ENCODE measurements at regions not wholly inside any gene's neighbourhood (a gene's known extent, or its start where the extent isn't known, plus 50 kb on each side); places are given as distances from the start of the nearest gene placed in this dataset.
"Not testable (repeated sequence)": the region's sequence is repeated elsewhere in the genome, so short reads cannot be mapped to it uniquely, and the experiment has no call there.

DNA sequence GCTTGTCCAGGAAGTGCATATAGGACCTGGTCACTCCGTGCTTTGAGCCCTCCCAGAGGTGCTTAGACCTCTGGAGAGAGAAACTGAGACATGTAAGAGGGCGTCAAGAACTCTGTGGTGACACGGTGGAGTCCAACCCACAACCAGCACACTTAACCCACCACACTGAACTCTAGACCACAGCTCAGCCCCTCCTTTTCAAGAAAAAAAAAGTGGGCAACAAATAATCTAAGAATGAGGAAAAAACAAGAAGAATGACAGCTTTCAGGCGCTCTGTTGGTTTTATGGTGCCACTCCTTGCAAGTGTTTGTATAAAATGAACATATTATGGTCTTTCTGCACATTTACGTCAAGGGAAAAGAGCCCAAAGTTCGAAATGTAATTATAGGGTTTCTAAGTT, 50.2 kb upstream of the SNAPC3 start:
- DNase-seq = no peak

DNA sequence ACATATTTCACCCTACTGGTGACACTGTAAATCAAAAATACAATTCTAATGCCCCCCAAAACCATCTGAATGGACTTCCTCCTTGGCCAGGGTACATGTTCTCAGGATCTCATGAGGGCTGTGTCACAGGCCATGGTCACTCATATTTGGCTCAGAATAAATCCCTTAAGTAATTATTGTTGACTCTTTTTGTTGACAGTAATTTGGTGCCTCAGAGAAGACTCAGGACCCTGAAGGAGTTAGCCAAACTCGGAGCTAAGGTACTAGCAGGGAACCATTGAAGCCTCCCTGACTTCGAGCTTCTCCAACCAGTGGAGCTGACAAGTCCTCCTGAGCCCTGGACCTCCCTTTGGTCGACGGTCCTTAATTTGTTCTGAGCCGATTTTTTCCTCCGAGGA, 51.2 kb upstream of the SNAPC3 start:
- no peak for DNase-seq

DNA sequence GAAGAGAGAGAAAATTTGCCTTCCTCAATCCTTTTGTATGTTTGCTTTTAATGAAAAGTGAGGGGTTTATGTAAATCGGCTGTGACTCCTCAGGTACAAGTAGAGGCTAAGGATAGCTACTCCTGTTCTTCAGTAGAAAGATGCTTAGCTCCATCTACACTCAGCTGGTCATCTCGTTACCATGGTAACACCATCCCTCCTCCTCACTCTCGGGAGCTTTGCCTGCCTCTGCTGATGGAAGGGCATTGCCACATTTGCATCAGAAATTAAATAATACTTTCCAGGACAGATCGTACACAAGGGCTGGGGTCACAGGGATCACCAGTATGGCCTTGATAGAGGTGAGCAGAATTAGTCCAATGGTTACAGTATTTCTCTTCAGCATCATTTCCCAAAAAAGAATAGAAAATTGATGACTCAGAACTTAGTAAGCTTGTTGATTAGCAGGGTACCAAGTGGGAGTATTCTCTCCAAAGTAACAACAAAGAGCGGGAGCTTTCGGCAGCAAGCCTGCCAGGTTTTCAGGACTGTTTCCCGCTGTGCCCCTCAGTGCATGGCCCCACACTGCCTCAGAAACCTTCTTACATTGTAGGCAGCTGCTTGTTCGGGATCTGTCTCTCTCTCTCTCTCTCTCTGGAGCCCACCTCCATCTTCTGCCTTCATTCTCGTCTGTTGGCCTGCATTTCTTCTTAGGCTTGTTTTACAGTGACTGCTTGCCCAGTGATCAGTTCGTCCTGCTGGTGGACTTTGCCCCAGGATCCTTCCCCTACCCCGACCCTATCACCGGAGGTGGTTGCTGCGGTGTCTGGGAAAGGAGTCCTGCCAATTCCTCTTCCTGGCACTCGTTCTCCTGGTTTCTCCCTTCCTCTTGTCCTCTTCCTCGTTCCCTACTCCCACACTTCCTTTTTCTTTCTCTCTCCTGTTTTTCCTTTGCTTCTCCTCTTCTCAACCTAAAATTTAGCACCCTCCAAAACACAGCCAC, 51.9 kb upstream of the SNAPC3 start:
- peak; percentile 4 for DNase-seq

DNA sequence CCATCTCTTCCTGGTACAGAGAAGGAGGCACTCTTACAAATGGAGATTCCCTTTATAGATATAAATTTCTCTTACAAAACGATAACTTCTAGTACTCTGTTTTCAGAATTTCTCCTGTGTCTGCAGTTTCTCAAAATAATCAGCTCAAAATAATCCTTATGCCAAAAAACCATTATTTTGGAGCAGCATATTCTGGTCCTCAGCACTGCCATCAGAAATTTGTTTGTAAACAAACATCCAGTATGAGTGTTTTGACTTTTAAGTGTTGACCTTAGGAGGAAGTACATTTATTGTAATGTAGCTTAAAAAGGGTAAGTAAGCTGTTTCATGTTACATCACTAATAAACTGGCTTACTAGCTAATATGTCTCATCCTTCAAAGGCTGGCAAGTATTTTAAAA, 52.8 kb upstream of the SNAPC3 start:
- DNase-seq = no peak

DNA sequence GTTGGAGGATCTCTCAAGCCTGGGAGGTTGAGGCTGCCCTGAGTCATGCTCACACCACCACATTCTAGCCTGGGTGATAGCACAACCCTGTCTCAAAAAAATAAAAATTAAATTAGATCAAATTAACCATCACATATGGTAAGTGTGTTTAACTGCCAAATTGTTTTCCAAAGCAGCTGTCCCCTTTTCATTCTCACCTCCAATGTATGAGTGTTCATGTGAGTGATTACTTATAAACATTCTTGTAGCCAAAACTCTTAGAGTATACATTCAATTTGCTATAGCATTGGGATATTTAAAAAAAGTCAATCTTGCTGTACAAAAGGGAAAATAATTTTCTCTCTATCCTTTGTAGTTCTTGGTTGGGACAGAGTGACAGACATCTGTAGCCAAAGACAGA, 53.4 kb upstream of the SNAPC3 start:
- DNase-seq = no peak

DNA sequence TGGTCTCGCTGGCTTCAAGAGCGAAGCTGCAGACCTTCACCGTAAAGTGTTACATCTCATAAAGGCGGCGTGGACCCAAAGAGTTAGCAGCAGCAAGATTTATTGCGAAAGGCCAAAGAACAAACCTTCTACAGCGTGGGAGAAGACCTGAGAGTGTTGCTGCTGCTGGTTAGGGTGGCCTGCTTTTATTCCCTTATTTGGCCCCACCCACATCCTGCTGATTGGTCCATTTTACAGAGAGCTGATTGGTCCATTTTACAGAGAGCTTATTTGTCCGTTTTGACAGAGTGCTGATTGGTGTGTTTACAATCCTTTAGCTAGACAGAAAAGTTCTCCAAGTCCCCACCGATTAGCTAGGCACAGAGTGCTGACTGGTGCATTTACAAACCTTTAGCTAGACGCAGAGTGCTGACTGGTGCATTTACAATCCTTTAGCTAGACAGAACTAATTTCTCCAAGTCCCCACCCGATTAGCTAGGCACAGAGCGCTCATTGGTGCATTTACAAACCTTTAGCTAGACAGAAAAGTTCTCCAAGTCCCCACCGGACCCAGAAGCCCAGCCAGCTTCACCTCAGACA, 57.6 kb upstream of the SNAPC3 start:
- DNase-seq = not testable (repeated sequence)

DNA sequence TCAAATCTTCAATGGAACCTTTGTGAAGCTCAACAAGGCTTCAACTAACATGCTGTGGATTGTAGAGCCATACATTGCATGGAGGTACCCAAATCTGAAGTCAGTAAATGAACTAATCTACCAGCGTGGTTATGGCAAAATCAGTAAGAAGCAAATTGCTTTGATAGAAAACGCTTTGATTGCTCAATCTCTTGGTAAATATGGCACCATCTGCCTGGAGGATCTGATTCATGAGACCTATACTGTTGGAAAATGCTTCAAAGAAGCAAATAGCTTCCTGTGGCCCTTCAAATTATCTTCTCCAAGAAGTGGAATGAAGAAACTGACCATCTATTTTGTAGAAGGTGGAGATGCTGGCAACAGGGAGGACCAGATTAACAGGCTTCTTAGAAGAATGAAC, 54.7 kb upstream of the TTC39B start:
- no peak for DNase-seq

DNA sequence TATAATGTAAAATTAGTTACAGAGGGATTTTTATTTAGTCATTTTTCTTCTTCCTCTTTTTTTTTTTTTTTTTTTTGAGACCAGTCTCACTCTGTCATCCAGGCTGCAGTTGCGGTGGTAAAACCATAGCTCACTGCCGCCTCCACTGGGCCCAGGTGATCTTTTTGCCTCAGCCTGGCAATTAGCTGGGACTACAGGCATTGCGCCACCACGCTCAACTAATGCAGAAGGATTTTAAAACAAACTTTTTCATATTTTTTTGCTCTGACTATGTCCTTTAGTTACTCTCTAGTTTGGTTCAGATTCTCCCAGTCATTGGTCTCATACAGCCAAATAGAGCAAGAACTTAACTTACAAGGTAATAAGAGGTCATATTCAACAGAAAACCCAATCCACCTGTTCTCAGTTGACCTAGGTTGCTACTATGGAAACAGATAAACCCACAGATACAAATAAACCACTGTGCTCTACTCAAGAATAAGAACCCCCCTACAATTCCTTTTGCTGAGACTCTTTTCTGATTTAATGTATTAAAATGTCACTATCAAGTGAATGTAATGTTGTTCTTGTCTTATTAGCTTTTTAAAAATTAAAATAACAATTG, 50.1 kb upstream of the TTC39B start:
- DNase-seq = no peak
